ENCODE measurements at regions not wholly inside any gene's neighbourhood (a gene's known extent, or its start where the extent isn't known, plus 50 kb on each side); places are given as distances from the start of the nearest gene placed in this dataset.

DNA sequence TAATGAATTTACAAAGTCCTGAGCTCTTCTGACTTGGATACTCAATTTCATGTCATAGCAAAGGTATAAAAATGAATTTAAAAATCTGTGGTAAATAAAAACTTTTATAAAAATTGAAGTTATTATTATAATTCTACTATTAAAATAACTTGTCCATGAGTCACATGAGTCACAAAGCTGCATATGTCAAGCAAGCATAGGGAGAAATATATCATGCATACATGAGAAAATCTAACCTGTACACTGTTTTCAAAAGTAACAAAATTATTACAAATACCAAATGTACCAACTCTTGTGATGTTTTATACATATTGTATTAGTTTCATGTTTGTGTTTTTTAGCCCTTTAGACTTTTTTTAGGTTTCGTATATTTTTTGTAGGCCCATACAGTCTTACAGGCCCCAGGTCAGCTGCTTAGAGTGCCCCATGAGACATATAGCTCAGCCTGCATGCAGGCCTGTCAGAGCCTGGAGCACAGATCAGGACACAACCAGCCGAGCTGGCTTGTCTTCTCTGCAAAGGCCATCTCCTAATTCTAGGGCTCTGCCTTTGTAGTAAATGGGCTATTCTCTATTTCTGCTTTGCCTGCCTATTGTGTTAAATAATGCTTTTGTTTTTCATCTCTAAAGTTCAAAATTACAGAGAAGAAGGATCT, 818.7 kb upstream of the TENM3 start:
- DNase-seq: no peak

GRCh38 chr4:181427076-181427475, 816.1 kb upstream of the TENM3 start:
- DNase-seq: no peak

DNA sequence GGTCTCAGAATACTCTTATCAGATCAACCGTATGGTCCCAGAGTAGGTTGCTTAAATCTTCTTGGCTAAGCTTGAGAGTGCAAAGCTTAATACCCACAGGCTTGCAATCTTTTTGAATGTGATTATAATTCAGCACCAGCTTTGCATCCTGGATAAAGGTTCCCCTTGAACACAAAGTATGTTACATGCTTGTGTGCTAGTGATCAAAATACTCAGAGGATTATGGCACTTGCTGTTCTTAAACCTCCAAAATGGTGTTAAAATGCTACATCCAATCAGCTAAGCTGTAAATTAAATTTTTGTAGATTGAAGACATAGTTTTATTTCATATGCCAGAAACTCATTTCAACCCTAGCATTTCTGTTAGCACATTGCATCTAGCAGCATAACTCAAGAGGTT, 812.2 kb upstream of the TENM3 start:
- DNase-seq: no peak

- no peak for DNase-seq
Observed at GRCh38 chr4:181431661-181432060, 811.5 kb upstream of the TENM3 start.

DNA sequence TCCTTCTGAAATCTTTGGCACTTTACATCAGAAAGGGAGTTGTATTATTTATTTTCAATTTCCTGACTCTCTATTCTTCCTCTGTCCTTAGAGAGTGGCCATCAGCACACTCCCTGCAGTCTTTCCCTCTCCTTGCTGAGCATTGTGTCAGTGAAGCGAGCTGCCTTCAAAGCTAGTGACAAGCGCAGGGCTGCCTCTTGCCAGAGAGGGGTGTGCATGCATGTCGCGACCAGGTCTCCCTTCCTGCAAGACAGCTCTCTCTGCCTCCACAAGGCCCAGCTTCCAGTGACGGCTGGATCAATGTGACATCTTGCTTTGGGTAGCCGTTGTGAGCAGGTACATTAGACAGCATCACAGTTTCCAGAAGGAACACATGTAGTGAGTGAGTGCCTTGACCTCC, 810.9 kb upstream of the TENM3 start:
- DNase-seq: no peak

DNA sequence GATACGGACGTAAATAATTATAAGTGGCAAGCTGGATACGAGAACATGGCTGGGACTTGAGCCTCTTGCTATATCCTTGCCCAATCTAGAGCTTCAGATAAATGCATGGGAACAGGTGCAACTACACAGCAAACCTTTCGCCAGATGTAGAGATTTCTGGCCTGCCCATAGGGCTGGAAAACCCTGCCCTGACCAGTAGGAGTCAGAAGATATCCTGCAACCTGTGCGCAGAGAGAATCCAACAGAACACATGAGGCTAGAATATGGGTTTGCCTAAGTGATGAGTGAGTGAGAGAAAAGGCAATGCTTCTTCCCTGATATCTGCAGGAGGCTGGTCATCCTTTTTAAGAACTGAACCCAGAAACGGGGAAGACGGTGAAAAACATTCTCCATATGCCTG, 805.3 kb upstream of the TENM3 start:
- DNase-seq: no peak

GRCh38 chr4:181438641-181439040, 804.6 kb upstream of the TENM3 start:
- DNase-seq: no peak

DNA sequence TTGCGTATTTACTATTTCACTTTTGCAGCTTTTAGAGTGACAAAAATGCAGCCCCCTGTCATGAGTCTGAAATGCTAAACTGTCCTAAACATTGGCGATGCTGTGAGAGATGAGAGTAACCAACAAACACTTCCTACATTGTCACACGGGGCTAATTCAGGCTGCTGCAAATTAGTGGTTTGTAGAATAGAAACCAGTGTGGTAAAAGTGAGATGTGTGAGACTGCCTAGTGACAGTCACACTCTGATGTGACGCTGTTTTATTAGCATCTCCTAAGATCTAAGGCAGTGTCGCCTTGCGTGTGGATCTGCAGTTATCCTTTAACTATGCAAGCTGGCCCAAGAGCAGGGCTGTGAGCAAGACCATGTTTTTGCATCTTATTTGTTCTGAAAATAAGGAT, 800.2 kb upstream of the TENM3 start:
- no peak for DNase-seq

DNA sequence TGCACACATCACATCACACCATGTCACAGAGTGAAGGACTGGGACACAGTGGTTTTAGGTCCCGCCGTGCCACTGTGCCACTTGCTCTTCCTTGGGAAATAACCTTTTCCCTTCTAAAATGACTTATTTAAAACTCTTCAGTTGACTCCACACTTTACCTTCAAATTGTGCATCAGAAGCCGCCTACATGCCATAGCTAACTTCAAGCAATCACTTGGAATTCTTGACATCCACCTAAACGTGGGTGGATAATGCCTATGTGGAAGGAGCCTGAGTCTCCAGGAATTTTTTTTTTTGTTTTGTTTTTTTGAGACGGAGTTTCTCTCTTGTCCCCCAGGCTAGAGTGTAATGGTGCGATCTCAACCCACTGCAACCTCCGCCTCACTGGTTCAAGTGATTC, 777.4 kb upstream of the TENM3 start:
- DNase-seq: no peak

- no peak for DNase-seq
Observed at GRCh38 chr4:181468451-181468850, 774.8 kb upstream of the TENM3 start.

DNA sequence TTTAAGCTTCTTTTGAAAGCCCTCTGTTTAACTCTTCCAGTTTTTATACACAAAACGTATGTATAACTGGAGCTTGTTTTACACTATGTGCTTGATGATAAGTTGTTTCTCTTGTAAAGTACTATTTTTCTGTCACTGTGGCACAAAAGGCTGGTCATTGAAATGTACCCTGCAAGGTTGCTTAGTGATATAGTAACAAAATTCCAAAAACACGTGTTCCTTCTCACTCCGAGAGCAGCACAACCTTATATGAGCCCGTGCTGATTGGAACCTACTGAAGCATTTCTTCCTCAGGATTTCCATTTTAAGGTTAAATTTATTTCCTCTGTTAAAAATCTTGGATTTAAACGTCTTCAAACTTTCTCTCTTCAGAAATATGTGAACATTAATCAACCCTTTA, 772.9 kb upstream of the TENM3 start:
- no peak for DNase-seq

DNA sequence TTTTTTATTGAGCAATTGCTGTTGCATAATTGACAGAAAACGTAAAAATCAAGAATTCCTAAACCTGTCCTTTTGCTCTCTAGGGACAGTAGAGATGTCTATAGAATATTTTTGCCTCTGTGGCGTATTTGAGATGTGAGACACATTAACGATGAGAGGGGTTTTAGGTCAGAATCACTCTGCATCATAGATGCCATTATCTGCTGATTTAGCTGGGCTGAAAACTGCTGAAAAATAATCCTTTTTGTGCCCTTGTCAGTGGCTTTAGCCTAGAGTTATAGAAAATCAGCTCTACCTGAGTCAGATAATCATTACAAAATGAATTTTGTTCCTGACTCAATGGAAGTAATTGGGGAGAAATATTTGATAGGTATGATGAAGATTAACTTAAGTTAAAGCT, 767.8 kb upstream of the TENM3 start:
- DNase-seq: no peak

- DNase-seq: no peak
Observed at GRCh38 chr4:181475781-181476507, 767.3 kb upstream of the TENM3 start.

GRCh38 chr4:181476508-181476890, 766.7 kb upstream of the TENM3 start:
- DNase-seq: no peak

- DNase-seq: no peak
Observed at GRCh38 chr4:181477591-181477990, 765.6 kb upstream of the TENM3 start.

GRCh38 chr4:181478656-181479055, 764.5 kb upstream of the TENM3 start:
- DNase-seq: no peak

DNA sequence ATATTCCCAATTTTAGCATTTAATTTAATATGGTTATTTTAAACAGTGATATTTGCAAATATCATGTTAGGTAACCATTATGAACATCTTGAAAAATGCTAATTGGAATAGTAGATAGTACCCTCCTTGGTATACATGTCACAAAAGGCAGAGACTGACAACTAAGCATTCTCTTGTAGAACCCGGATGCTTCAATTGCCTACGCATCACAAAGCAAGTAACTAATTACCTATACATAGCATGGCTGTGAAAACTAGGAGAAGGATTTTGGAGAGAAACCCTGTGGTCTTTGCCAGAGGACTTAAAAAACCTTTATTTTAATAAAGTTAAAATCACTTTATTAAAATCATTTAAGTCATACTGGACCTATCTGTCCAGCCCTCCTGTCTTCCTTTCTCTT, 764.1 kb upstream of the TENM3 start:
- DNase-seq: no peak

DNA sequence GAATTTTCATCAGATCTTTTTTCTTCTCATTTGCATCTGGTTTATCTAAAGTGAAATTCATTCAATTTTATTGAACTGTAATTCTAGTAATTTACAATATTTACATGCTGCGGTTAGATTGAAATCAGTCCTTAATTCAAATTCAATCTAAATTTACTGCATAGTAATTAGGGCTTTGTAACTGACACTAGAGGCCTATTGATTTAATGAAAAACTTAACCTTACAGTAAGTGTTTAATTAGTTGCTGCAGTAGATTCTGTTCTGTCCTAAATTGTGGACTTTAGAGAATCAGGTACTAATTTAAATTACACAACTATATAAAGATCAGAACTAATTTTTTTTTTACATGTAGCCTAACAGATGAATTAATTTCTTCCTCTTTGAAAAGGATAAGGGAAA, 758.8 kb upstream of the TENM3 start:
- DNase-seq: no peak

DNA sequence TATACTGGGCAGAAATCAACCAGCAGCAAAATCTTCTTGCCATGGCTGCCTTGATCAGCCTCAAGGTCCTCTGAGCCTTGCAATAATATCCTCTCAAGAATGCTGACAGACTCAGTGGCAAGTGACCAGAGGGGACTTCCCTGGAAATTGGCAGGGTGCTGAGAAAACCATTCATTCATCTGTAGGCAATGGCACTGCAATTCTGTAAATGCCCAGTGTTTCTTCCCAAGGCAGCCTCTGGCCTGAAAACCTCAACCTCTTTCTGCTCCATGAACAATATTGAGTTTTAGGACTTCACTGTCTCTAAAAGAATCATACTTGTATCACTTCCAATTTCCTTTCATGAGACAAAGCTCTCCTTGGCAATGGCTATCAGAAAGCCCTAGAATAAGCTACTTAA, 754.3 kb upstream of the TENM3 start:
- no peak for DNase-seq

DNA sequence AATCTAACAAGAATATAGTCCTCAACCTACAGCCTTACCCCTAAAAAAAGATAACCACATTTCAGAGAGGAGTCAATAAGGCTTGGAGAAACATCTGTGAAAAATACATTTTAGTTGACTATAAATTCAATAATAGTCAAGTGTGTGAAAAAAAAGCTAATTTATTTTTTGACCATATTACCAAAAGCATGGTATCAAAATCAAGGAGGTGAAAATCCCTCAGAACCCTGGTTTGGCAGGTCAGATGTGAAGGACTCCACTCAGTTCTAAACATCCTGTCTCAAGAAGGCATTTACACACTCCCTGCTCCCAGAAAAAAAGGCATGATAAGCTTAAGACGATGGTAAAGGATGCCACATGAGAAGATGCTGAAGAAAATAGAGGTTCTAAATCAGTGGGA, 745.1 kb upstream of the TENM3 start:
- no peak for DNase-seq

GRCh38 chr4:181502611-181503010, 740.6 kb upstream of the TENM3 start:
- no peak for DNase-seq

DNA sequence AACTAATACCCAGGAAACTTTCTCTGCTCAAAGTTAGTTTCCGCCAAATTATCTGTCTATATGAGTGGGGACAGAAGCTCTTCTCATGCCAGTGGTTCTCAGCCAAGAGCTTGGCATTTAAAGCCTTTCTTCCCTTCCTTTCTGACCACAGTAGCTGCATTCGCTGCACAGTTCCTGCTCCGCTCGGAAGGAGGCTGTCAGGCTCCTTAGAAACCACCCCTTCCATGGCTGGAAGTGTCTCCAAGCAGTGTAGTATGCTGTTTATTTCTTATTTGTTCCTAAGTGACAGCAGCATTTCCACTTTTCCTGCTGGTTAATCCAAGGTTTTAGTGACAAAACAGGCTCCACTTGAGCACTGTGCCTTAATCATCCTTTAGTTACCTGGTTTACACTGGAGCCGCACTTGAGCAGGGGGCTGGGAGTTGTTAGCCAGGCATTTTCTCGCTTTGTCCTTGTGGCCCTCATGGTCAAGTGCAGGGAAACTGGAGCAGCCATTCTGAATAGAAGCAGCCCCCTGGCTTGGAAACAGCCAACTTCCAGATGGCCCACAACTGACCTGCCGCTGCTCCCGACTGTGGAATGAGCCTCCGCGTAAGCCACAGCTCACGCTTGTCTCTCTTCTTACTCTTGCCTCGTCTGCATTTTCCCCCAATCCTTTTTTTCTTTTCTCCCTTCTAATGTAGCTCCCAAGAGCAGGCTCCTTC, 739.4 kb upstream of the TENM3 start:
- DNase-seq: no peak

DNA sequence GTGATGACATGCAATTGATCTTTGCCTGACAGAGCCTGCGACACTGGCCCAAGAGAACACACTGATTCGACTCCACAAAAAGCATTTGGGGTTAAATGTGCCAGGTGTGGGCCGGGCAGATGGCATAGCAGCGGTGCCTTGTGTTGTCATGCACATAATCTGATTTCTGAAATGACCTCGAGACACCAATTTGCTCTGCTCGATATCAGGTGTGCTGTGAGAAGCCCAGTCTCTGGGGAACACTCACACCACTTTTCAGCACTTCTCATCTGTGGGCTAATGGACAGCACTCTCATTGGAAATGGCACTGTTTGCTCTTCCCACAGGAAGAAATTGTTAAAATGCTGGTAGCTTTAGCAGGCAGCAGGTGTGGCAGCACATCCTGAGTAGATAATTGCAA, 738.3 kb upstream of the TENM3 start:
- peak; percentile 63 for DNase-seq

DNA sequence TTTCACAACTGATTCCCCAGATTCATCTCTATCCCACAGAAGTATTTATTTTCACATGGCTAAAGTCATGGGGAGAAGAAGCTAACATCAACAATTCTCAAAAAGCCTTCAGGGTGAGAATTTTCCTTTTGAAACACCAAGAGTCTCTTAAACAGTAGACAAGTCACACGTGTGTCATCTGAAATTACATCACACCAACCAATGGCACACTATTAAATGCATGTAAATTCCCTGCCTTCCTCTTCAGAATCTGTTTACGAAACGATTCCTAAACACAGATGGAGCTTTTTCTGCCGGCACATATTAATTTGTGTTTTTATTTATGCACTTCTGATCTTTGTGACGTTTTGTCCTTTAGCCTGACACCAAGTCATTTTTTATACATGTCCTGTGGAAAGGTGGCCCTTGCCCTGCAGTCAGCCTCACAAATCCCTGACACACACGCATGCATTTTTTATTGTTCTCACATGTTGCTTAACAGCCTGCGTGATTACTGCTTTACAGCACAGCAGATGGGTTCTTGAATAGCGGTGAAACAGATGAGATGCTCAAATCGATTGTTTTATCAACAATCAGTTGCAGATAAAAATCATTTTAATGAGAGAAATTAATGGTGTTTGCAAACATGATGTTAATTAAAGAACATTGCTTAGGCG, 735.9 kb upstream of the TENM3 start:
- DNase-seq: peak; percentile 26
